Activated CD8-positive, alpha-beta T cell treated with anti-CD3 and anti-CD28 coated beads for 36 hours (primary cell): ENCODE measurements at regions not wholly inside any gene's neighbourhood (a gene's known extent, or its start where the extent isn't known, plus 50 kb on each side); places are given as distances from the start of the nearest gene placed in this dataset.

Source experiments
- ATAC-seq: fragments of 200-7000 bp; cut with Tn5 transposase; one replicate; pipeline ENCODE4 v1.10.0; 2021; ENCODE audit warnings: mild to moderate bottlenecking, moderate library complexity
- CTCF ChIA-PET: fragments of 350-600 bp; sonication (Branson Sonifier 250); formaldehyde crosslinking; loops from one replicate; lab custom pipeline; 2021; ENCODE audit warnings: antibody characterized with exemption; lab: Charles Lee
- POLR2A ChIA-PET: fragments of 350-600 bp; sonication (Branson Sonifier 250); formaldehyde crosslinking; loops from one replicate; lab custom pipeline; 2021; ENCODE audit warnings: antibody characterized with exemption; lab: Charles Lee
- DNase-seq: peaks from one replicate; pipeline ENCODE4 v3.0.0-alpha.2; 2020
- H3K27ac Mint-ChIP-seq: one replicate; pipeline ENCODE4 v1.8.0; 2021; ENCODE audit warnings: mild to moderate bottlenecking, mixed read lengths
- H3K27me3 Mint-ChIP-seq: one replicate; pipeline ENCODE4 v1.8.0; 2021; ENCODE audit warnings: mixed read lengths
- H3K36me3 Mint-ChIP-seq: one replicate; pipeline ENCODE4 v1.8.0; 2021; ENCODE audit warnings: low read depth, mixed read lengths
- H3K4me1 Mint-ChIP-seq: one replicate; pipeline ENCODE4 v1.8.0; 2021; ENCODE audit warnings: low read depth, mixed read lengths
- H3K4me3 Mint-ChIP-seq: one replicate; pipeline ENCODE4 v1.8.0; 2021; ENCODE audit warnings: mild to moderate bottlenecking, moderate library complexity, mixed read lengths
- H3K9me3 Mint-ChIP-seq: one replicate; pipeline ENCODE4 v1.8.0; 2021; ENCODE audit warnings: mixed read lengths
- intact Hi-C: fragments of 100-400 bp; cut with micrococcal nuclease; formaldehyde crosslinking; loops from one replicate; pipeline ENCODE4 v1.10.0; 2022
- TF ChIP-seq, protein P1 (sequence below): fragments of 200-600 bp; IDR thresholded peaks from one replicate; pipeline ENCODE4 v1.8.0; 2022; ENCODE audit warnings: antibody characterized with exemption, mild to moderate bottlenecking

DNA sequence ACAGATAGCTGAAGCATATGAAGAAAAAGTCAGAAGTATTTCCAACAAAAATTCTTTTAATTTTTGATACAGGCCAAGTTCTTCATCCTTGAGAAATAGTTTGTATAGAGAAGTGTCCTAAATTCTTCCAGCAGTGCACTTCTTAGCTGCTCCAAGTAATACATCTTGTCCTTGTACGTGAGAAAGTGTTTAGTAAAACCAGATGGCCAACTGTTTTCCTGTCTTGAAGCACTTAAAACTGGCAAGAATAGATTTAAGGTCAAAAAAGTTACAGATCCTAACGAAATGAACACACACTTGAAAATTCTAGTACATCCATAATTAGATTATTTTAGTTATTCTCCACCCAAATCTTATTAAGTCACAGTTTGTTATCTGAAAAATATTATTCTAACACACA, 52.2 kb upstream of the HSF2 start:
- Mint-ChIP-seq H3K27ac (no peak overlapping the region), H3K27me3 (peaks cover 13% of the 10 kb centered on the region), H3K4me1 (no peaks in the 10 kb centered on the region), H3K4me3 (no peak overlapping the region), H3K9me3 (no peaks in the 10 kb centered on the region), H3K36me3 (no peaks in the 10 kb centered on the region)
- TF ChIP-seq, protein P1, sequence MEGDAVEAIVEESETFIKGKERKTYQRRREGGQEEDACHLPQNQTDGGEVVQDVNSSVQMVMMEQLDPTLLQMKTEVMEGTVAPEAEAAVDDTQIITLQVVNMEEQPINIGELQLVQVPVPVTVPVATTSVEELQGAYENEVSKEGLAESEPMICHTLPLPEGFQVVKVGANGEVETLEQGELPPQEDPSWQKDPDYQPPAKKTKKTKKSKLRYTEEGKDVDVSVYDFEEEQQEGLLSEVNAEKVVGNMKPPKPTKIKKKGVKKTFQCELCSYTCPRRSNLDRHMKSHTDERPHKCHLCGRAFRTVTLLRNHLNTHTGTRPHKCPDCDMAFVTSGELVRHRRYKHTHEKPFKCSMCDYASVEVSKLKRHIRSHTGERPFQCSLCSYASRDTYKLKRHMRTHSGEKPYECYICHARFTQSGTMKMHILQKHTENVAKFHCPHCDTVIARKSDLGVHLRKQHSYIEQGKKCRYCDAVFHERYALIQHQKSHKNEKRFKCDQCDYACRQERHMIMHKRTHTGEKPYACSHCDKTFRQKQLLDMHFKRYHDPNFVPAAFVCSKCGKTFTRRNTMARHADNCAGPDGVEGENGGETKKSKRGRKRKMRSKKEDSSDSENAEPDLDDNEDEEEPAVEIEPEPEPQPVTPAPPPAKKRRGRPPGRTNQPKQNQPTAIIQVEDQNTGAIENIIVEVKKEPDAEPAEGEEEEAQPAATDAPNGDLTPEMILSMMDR, result no peak
- DNase-seq, result no peak
- ChIA-PET POLR2A (no interaction called here), CTCF (no interaction called here)
- no peak for ATAC-seq
- intact Hi-C loops, result no loop called here

DNA sequence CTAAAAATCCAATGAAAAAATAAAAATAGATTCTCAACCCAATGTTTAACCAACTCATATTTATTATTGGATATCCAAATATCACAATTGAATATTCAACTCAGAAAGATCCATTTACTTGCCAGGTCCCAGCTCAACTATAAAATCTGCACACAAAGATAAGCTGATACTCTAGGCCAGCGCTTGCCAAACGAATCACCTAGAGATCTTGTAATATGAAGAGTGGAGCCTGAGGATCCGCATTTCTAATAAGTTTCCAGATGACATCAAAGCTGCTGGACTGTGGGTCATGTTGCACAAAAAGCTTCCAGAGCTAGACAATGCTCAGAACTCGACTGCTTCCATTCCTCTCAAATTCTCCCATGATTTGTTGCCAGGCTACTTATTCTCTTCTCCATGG, 51.7 kb upstream of the HSF2 start:
- intact Hi-C loops, result no loop called here
- Mint-ChIP-seq H3K36me3 (no peaks in the 10 kb centered on the region), H3K27ac (no peak overlapping the region), H3K4me1 (no peaks in the 10 kb centered on the region), H3K9me3 (no peaks in the 10 kb centered on the region), H3K27me3 (peaks cover 13% of the 10 kb centered on the region), H3K4me3 (no peak overlapping the region)
- no peak for ATAC-seq
- TF ChIP-seq, protein P1, result no peak
- CTCF ChIA-PET, result no interaction called here
- POLR2A ChIA-PET, result no interaction called here
- no peak for DNase-seq
